GM12801 (cell line): ENCODE measurements at regions not wholly inside any gene's neighbourhood (a gene's known extent, or its start where the extent isn't known, plus 50 kb on each side); places are given as distances from the start of the nearest gene placed in this dataset.

Source experiments
- TF ChIP-seq, protein P1 (sequence below): IDR thresholded peaks from one replicate; pipeline ENCODE4 v1.5.1; 2011; ENCODE audit warnings: control low read depth; ENCODE audit not compliant: insufficient read length; ENCODE audit errors: extremely low read depth

DNA sequence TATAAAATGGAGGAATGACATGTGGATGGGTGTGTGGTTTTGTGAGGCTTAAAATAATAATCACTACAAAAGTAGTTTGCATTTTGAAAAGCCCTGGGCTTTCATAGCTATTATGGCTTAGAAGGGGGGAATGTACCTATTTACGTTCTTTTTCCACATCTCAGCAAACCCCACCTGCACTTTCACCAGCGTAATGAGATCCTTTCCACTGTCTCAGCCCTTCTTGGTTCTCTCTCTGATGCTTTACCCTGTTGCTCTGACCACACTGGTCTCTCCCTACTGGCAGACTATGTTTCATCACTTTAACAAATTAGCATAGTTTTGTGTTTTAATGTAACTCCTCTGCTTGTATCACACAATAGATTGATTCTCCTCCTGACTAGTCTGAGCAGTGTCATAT lies 234.6 kb downstream of the DMRT2 start:
- TF ChIP-seq, protein P1, sequence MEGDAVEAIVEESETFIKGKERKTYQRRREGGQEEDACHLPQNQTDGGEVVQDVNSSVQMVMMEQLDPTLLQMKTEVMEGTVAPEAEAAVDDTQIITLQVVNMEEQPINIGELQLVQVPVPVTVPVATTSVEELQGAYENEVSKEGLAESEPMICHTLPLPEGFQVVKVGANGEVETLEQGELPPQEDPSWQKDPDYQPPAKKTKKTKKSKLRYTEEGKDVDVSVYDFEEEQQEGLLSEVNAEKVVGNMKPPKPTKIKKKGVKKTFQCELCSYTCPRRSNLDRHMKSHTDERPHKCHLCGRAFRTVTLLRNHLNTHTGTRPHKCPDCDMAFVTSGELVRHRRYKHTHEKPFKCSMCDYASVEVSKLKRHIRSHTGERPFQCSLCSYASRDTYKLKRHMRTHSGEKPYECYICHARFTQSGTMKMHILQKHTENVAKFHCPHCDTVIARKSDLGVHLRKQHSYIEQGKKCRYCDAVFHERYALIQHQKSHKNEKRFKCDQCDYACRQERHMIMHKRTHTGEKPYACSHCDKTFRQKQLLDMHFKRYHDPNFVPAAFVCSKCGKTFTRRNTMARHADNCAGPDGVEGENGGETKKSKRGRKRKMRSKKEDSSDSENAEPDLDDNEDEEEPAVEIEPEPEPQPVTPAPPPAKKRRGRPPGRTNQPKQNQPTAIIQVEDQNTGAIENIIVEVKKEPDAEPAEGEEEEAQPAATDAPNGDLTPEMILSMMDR = no peak

DNA sequence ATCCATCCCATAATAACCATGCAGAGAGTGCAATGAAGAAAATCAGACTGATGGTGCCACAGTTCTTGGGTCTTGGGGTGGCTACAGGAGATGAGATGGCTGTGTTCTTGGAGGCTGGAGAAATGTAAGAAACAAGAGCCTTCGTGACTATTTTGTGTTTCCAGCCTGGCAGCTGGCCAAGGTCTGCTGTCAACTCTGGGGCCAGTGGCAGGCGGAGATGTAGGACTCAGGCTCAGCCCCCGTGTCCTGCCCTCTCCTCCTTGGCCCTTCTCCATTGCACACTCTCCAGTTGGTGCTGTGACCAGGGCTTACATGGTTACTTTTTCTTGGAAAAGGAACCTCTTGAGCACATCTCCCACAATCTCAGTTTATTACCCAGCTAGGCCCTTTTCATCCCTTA lies 235.4 kb downstream of the DMRT2 start:
- TF ChIP-seq, protein P1 = no peak

GRCh38 chr9:1292384-1292783 lies 242.2 kb downstream of the DMRT2 start:
- TF ChIP-seq, protein P1 = no peak

GRCh38 chr9:1294641-1295258 lies 244.6 kb downstream of the DMRT2 start:
- TF ChIP-seq, protein P1 = no peak

DNA sequence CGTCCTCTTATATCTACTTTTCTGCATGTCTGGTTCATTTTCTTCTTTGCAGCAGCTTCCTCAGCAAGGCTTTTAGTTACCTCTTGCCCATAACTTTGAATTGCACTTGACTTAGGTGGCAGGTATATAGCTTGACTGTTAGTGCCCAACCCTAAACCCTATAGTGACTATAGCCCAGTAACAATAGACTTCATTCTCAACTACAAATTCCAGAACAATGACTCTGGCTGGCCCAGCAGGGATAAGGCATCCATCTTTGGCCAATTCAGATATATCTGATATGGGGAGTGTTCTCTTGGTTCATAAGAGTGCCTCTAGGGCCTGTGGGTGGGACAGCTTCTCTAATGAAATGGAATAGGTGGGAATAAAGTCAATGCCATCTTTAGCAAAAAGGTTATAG lies 246.2 kb downstream of the DMRT2 start:
- TF ChIP-seq, protein P1 = no peak

DNA sequence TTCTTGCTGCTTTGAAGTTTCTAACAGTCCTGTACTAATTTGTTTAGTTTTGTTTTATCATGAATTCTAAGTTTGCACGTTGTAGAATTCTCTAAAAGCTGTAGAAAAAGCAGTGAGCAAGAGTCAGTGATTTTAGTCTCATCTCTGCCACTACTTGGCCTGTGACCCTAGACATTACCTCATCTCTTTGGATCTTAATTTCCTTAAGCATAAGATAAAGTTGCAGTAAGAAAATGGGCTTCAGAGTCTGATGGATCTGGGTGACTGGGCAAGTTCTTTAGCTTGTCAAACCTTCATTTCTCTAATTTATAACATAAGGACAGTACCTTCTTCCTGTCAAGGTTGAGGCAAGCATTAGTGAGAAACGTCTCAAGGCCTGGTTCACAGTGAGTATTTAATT lies 247.9 kb downstream of the DMRT2 start:
- TF ChIP-seq, protein P1 = no peak

DNA sequence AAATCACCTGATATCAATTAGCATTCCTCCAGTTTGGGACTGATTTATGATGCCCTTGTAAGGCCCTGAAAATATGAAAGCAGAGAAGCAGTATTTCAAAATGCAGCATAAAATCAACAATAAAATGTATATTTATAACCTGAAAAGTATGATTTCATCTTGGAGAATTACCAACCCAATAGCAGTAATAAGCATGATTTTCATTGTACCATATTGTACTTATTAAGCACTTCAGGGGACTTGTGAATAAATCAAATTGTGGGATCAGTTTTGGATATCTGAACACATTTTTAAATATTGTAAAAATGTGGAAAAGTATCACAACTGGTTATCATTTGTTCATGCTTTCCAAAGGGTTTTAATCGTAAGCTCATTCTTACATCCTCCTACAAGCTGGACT lies 250.8 kb downstream of the DMRT2 start:
- TF ChIP-seq, protein P1 = no peak
